ENCODE measurements at regions not wholly inside any gene's neighbourhood (a gene's known extent, or its start where the extent isn't known, plus 50 kb on each side); places are given as distances from the start of the nearest gene placed in this dataset.

GRCh38 chr2:41706286-41706685 is 341.5 kb upstream of the PKDCC start:
- TF ChIP-seq, protein P1, sequence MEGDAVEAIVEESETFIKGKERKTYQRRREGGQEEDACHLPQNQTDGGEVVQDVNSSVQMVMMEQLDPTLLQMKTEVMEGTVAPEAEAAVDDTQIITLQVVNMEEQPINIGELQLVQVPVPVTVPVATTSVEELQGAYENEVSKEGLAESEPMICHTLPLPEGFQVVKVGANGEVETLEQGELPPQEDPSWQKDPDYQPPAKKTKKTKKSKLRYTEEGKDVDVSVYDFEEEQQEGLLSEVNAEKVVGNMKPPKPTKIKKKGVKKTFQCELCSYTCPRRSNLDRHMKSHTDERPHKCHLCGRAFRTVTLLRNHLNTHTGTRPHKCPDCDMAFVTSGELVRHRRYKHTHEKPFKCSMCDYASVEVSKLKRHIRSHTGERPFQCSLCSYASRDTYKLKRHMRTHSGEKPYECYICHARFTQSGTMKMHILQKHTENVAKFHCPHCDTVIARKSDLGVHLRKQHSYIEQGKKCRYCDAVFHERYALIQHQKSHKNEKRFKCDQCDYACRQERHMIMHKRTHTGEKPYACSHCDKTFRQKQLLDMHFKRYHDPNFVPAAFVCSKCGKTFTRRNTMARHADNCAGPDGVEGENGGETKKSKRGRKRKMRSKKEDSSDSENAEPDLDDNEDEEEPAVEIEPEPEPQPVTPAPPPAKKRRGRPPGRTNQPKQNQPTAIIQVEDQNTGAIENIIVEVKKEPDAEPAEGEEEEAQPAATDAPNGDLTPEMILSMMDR (IDR thresholded peaks at IDR 0.05; ENCODE audit: low read depth, low read length), result no peak
- TF ChIP-seq EZH2phosphoT487 (IDR thresholded peaks at IDR 0.05; ENCODE audit: low read depth), result no peak
